Stimulated activated CD8-positive, alpha-beta memory T cell treated with anti-CD3 and anti-CD28 coated beads, Interleukin-15, amount 100 ng/mL, for 48 hours (primary cell): ENCODE measurements at regions not wholly inside any gene's neighbourhood (a gene's known extent, or its start where the extent isn't known, plus 50 kb on each side); places are given as distances from the start of the nearest gene placed in this dataset.

Experiments
- DNase-seq, 2 donors: peaks; one replicate each; pipeline ENCODE4 v3.0.0-alpha.2; 2020; ENCODE audit warnings: low read depth in 2 of 2

- no peak for DNase-seq
Measured at GRCh38 chr5:141800617-141801016, 77.6 kb downstream of the PCDH1 start.

- no peak for DNase-seq
Measured at GRCh38 chr5:141799507-141800167, 78.6 kb downstream of the PCDH1 start.

- DNase-seq: no peak
Measured at GRCh38 chr5:141797425-141797824, 80.8 kb downstream of the PCDH1 start.

GRCh38 chr5:141795421-141795820, 82.8 kb downstream of the PCDH1 start:
- no peak for DNase-seq

GRCh38 chr5:141793881-141794280, 84.3 kb downstream of the PCDH1 start:
- no peak for DNase-seq

- DNase-seq: no peak
Measured at GRCh38 chr5:141793403-141793802, 84.8 kb downstream of the PCDH1 start.

GRCh38 chr5:141790630-141791029, 87.6 kb downstream of the PCDH1 start:
- no peak for DNase-seq

GRCh38 chr5:141789330-141789729, 88.9 kb downstream of the PCDH1 start:
- DNase-seq: no peak

- no peak for DNase-seq
Measured at GRCh38 chr5:141788296-141788970, 89.8 kb downstream of the PCDH1 start.

- DNase-seq: no peak
Measured at GRCh38 chr5:141787376-141787775, 90.8 kb downstream of the PCDH1 start.

GRCh38 chr5:141786700-141787099, 91.5 kb downstream of the PCDH1 start:
- DNase-seq: no peak

GRCh38 chr5:141785711-141786110, 92.5 kb downstream of the PCDH1 start:
- no peak for DNase-seq

- DNase-seq: no peak
Measured at GRCh38 chr5:141785135-141785534, 93.1 kb downstream of the PCDH1 start.

GRCh38 chr5:141784529-141784928, 93.7 kb downstream of the PCDH1 start:
- DNase-seq: no peak

- no peak for DNase-seq
Measured at GRCh38 chr5:141783947-141784296, 94.3 kb downstream of the PCDH1 start.

- no peak for DNase-seq
Measured at GRCh38 chr5:141783005-141783946, 94.9 kb downstream of the PCDH1 start.

- no peak for DNase-seq
Measured at GRCh38 chr5:141781910-141782309, 96.3 kb downstream of the PCDH1 start.

- no peak for DNase-seq
Measured at GRCh38 chr5:141780952-141781781, 97.0 kb downstream of the PCDH1 start.

GRCh38 chr5:141780240-141780951, 97.8 kb downstream of the PCDH1 start:
- DNase-seq: no peak

GRCh38 chr5:141779503-141779973, 97.5 kb upstream of the ARAP3 start:
- DNase-seq: peak in 1 of 2 donors; percentile 12

GRCh38 chr5:141778683-141779082, 96.7 kb upstream of the ARAP3 start:
- DNase-seq: no peak
